Fibroblast of skin of right biceps (primary cell): ENCODE measurements at regions not wholly inside any gene's neighbourhood (a gene's known extent, or its start where the extent isn't known, plus 50 kb on each side); places are given as distances from the start of the nearest gene placed in this dataset.

ENCODE experiments used
- DNase-seq: peaks from one replicate; pipeline ENCODE4 v3.0.0-alpha.2; 2013

DNA sequence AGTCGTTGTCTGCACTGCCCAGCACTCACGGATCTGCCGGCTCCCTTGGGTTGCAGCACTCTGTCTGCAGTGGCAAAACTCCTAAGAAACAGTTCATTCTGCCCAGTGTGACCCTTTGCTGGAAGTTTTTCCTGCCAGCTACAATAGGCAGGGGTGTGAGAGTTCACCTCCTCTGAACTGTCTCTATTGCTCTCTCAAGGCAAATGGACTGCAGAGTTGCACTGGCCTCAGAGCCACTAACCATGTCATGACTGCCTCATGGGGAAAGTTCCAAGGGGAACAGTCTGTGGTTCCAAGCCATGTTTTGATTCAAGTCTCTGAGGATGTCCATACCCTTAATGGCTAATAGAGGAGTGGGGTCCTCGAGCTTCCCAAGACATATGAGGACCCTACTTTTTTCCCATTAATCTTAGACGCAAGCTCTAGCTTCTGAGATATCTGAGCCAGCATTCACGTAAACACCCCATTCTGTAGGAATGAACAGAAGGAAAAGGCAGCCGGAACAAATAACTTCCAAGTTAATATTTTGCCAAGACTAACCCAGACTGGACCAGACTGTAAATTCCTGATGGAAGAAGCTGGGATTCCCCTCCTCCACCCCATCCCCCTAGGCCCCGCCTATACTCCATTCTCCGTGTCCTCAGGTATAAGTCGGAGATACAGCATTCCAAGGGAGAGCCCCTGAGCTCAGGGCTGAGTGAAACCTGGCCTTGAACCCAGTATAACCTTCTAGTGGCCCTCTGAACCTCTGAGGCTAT lies 93.8 kb upstream of the AKT3 start:
- no peak for DNase-seq

DNA sequence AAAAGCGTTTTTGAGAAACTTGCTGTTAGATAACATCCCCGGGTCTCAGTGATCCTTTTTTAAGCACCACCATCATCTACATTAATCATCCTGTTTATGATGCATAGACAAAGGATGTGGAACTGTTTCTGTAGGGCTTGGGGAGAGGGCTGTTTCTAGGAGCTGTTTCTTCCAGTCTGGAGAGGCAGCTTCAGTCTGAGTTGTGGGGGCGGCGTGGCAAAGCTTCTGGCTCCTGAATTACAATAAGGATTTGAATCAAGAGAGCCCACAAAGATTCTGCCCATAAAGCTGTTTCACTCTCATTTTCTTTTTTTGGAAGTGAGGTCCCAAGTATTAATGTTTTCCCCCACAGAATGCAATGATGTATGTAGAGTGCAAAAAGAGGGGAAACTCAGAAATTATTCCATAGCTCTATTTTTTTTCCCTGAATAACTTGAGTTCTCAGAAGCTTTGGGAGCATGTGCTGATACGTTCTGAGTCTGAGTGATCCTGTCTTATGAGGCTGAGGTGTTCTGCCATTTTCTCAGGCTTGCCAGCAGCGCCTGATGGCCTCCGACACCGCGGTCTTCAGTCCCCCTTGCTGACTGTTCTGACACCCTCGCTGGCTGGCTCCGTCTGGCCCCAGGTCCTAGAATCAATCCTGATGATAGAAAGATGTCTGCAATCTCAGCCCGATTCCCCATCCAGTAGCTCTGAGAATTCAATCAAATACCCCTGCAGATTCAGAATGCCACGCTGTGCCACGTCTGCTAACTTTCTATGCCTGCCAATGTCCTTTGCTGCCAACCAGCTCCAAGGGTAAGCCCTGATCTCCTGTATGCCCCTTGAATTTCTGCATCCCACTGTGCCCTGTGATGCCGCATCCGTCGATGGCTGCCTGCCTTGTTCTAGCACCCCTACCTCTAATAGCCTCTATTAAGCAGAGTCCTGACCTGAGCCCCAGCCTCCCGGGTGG lies 92.4 kb upstream of the AKT3 start:
- DNase-seq, result no peak

DNA sequence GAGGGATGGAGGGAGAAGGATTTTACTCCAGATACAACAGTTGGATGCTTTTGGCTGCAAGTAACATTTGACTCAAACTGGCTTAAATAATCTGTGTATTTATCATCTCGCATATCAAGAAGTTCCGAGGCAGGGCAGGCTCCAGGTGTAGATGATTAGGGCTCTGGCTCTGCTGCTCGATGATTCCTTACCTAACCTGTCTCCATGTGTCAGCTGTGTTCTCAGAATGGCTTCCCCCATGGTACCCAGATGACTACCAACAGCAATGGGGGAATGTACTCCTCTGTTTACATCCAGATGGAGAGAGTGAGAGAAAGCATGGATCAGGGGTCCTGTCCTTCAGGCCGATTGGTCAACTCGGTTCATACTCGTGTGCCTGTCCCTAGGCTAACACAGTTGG lies 90.4 kb upstream of the AKT3 start:
- DNase-seq, result no peak

DNA sequence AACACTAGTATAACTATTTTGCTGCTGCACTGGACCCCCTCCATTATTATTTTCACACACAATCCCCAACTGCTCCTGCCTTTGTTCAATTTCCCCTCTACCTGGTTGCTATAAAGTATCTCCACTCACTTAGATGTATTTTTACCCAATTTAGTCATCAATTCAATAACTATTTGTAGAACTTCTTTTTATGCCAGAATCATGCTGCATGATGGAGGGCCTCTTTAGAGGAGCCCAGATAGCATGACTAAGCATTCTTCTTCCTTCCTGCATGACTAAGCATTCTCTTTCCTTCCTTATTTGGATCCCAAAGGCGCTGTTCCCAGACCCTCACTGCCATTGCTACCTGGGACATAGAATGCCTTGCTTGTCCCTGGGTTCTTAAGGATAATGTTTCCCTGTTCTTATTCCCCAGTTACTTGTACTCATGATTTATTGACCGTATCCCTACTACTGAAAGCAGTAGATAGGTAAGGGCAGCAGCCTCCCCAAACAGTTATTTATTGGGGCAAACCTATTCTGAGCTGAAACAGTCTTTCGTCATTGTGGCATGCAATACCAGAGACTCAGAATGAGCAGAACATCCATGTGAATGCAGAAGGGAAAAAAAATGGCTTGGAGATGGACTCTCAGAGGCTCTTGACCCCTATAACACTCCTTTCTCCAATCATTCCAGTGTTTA lies 89.3 kb upstream of the AKT3 start:
- DNase-seq, result peak; percentile 73

DNA sequence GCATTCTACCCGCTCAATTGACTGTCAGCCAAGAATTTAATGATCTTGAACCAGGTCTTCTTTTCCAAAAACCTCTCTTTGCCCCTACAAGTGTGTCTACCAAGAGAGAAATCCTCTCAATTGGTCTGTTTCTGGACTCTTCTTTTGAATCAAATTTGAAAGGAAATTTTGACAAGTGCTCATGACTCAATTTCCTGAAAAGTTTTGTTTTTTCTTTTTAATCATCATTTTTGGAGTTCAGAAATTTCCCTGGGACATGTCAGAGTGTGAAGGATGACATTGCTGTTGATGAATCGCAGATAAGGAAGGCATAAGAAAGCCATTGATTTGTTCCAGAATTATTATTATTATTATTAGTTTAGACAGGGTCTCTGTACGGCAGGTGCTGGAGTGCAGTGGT lies 88.2 kb upstream of the AKT3 start:
- DNase-seq, result no peak

DNA sequence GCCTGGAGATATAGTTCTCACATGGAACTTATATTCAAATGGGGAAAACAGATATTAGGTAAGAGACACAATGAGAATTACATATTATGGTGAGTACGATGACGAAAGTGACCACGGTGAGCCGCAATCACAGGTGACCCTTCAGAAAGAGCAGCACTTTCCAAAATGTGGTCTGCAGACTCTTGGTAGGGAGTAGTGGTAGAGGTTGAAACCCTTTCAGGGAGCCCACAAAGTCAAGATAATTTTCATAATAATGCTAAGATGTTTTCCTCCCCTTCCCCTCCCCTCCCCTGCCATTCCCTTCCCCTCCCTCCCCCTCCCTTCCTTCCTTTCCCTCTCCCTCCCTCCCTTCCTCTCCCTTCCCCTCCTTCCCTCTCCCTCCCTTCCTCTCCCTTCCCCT lies 83.5 kb upstream of the AKT3 start:
- no peak for DNase-seq

DNA sequence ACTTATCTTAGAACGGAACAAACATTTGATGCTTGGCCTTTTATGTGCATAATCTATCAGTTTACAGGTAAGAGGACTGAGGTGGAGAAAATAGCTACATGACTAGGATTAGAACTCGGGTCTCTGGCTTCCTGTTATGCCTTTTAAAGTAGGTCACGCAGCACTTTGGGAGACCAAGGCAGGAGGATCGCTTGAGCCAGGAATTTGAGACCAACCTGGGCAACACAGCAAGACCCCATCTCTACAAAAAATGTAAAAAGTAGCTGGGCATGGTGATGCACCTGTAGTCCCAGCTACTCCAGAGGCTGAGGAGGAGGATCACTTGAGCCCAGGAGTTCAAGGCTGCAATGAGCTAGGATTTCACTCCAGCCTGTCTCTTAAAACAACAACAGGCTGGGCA lies 81.9 kb upstream of the AKT3 start:
- no peak for DNase-seq

DNA sequence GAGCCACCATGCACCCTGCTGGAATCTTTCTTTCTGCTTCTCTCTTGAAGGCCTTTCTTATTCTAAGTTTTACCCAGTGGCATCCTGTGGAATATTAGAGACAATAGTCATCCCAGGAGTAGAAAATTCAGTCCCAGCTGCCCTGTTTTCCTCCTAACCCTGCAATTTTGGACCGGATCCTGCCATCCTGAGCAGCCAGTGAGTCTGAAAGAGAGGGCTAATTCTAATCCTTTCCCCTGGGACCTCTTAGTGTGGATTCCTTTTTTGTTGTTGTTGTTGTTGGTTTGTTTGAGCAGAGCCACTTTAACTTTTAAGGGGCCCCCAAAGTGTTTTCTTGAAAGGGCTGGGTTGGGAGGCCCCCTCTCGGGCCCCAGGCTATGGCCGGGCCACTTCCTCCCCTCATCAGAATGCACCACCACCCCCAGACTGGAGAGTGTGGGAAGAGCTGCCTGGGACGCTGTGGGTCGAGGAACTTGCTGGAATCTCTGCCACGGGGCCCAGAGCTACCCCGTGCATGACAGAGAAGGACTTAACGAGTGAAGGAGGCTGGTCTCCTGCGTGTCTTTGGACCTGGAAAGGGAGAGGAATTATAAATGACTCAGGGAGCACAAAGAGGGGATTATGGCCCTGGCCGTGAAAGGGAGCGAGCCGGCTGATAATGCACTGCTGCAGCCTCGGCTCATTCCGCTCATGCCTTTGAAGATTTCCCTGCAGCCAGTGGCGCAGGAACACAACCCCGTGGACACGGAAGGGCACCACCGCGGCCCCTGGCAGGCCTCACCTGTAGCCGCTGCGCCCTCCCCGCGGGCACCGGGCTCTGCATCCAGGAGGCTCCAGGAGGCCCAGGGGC lies 81.0 kb upstream of the AKT3 start:
- peak; percentile 56 for DNase-seq

DNA sequence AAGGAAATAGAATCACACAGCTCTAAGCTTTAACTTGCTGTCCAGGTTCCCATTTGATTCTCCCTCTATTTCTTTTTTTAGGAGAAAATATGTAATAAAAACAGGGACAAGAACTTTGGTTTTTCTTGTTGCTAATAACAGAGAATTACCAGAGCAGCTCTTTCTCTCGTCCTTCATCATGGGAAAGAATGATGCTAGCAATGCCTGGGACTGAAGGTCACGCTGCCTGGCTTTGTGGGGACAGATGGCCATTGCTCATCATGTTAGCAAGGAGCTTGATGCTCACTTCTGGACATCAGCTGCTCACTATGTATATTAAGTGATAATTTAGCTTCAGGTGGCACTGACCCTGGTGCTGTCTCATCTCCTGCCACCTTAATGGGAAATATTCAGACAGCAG lies 77.3 kb upstream of the AKT3 start:
- DNase-seq, result no peak

DNA sequence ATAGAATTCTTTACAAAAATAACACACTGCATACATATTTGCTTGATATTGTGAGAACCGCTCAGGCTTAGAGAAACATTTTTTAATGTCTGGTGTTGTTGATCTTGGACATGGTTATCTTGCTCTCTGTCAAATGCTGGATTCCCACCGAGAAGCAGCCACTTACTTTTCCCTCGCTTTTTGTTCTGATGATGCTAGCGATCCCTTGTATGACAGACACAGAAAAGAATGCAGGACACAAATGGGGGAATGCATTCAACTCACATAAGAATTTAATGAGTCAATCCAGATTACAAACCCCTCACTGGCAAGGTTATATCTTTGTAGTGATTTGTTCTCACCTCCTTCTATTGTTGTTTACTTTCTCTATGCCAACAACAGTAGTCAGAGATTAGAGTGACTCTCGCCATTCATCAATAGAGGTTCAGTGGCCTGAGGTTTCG lies 76.8 kb upstream of the AKT3 start:
- peak; percentile 99 for DNase-seq

DNA sequence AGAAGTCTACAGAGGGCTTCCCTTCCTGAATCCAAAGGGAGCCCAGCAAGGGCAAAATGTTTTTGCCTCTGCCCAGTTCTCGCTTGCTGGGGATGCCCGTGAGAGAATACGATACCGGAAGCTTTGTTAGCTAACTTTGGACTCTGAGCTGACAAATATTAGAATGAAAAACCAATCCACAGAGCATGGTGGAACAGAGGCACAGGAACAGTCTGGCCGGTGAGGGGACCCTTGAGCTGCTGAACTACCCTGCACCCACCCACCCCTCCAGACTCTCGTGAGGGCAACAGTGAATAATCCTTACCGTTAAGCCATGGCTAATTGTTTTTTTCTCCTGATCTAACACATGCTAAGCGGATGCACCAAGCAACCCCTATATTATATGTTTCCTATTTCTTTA lies 76.3 kb upstream of the AKT3 start:
- no peak for DNase-seq

DNA sequence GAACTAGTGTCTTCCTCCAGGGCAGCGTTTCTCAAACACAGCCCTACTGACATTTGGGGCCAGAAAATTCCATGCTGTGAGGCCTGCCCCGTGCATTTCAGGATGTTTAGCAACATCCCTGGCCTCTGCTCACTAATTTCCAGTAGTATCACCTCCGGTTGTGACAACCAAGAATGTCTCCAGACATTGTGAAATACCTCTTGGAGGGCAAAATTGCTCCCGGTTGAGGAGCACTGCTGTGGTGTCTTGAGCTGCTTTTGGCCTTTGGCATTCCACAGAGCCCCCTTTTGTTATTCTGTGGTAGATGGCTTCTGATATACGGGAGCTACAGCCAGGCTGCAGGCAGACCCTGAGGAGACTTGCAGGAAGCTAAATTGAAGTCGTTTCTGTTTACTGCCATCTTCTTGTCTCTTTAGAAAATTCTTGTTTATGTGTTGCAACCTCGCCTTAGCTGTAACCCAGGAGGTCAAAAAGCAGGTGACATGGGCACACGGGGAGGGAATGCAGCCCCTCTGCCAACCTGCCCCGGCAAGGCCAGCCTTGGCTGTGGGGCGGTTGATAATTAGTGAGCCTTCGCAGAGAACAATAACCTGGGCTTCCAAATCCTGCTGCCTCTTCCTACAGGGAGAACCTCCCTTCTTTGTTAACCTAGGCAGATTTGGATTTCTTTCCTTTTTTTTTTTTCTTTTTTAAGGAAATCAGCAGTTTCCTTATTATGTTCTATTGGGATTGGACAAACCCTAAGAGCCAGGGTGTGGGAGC lies 74.7 kb upstream of the AKT3 start:
- DNase-seq, result peak; percentile 74

DNA sequence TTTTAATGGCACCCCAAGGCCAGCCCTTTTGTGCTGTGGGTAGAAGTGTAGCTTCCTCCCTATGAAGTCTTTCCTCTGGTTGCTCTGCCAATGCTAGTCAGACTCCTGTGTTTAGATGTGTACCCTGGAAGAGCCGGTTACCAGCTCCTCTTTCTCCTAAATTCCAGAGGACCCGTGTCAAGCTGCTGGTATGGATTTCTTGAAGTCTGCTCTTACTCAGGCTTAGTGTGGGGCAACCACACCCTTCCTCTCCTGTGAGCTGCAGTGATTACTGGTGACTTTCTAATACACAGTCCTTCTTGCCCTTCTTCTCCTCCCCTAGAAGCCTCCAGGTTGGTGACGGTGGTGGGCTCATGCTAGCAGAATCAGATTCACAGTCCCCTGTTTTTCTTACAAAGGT lies 74.1 kb upstream of the AKT3 start:
- DNase-seq, result peak; percentile 90

DNA sequence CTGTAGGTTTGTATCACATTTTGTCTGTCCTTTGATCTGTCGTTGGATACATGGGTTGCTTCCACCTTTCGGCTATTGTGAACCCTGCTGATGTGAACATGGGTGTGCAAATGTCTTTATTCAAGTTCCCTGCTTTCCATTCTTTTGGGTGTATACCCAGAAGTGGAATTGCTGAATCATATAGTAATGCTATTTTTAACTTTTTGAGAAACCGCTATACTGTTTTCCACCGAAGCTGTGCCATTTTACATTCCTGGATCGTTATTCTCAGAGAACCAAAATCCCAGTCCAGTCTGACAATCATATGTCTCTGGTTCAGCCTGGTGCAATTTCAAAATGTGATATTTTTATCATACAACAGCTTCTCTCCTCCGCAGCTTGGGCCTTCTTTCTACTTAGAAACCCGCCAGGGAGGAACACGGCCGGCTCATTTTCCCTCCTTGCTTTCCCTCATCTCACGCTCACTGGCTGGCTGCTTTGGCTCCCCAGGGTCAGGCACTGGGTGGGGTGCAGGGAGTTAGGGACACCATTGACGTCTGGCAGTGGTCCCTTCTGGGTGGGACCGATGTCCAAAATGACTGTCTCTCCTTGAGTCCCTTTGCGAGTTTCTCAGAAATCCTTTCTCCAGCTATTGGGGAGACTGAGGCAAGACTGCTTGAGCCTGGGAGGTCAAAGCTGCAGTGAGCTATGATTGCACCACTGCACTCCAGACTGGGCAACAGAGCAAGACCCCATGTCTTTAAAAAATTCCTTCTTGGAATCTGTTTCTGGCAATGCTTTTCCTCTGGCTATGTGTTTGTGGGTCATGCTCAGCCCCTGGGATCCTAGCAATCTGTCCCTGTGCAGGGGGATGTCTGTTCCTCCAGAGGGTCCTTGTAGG lies 73.5 kb upstream of the AKT3 start:
- peak; percentile 58 for DNase-seq

DNA sequence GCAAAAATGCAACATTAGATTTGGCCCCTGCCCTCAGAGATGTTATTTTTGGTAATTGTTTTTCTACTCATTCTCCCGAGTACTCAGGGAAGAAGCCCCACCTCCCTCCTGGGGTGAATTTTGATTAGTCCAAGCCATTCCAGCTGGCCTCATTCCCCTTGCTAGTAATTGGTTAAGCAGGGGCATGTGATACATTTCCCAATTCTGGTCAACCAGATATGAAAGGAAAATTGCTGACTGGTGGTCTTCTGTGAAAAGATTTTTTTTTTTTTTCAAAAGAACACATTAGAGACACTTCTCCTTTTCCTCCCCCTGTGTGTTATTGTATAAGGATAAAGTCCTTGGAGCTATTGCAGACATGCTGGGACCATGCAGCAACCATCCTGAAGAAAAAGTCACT lies 71.1 kb upstream of the AKT3 start:
- no peak for DNase-seq

DNA sequence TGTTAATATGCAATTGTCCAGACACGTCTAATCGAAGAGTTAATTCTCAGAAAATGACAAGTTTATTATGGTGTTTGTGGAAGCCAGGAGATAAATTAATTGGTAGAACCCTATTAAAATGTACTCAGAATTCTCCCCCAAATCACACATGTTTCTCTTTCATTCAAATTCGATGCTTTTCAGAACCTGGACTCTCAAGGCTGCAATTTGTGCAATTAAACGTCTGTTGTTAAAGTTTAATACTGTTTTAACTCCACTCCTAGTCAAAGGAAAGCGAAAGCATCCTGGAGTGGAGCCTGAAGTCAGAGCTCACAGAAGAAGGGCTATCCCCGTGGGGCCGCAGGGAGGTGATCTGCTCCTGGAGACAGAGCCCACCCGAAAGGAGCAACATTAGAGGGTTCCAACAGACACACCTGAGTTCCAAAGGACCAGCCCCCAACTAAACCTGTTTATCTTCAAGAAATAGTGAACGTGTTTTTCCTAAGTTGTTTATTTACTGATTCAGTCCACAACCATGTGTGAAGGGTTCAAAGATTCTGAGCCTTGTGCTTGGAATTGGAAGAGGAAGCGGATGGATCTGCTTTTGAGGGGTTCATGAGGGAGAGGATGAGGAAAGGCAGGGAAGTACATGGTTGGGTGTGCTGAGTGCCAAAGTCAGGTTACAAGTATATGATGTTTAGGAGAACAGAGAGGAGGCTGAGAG lies 68.0 kb upstream of the AKT3 start:
- no peak for DNase-seq

DNA sequence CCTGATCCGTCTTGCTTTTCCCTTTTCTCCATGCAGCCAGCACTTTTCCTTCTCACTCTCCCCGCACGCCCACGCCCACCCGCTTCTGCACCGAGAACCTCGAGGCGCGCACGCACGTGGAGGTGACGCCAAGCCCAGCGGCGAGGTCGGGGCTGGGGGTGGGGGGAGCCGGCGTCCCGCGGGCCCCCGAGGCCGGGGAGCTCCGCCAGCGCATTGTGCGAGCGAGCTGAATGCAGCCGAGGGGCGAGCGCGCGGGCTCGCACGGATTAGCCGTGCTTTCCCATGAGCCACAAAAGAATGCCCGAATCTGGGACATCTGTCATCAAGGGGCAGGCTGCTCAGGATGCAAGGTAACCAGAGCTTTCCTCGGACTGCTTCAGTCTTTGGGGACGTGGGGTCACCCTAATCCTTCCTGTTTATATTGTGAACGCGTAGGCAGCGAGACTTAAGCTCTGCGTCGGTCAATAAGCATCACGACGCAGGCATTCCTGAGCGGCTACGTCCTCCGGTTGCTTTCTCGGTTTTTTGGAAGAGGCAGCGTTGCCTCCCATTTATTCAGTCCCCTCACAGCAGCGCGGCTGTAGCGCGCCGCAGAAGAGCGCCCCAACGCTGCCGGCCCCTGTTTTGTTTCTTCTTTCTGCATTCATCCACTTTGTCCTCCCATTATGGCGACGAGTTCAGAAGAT lies 67.3 kb upstream of the AKT3 start:
- DNase-seq, result peak; percentile 86

DNA sequence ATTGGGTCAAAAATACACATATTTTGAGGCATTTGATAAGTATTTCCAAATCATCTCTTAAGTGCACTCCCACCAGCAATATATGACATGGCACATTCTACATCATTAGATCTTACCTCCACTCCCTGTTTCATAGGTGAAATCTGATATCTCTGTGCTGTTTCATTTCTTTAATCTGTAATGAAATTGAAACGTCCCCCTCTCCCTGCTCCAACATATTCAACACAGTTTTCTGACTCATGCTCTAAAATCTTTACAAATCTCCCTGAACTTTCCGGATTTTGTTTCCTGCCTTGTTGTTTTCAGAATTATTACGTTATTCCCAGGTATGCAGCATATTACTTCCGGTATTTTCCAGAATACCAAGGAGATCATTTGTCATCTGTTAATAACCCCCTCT lies 66.1 kb upstream of the AKT3 start:
- DNase-seq, result peak; percentile 63

DNA sequence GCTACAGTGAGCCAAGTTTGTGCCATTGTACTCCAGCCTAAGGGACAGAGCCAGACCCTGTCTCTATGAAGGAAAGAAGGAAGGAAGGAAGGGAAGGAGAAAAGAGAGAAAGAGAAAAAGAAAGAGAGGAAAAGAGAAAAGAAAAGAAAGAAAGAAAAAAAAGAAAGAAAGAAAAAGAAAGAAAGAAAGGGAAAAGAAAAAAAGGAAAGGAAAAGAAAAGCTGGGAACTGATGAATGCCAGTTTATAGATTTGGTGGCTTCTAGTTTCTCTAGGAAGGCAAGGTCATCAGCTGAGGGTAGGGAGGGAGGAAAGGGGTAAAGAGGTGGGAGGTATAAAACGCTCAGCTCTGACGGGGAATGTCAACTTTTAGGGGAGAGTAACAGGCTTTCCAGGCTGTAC lies 62.3 kb upstream of the AKT3 start:
- DNase-seq, result no peak

DNA sequence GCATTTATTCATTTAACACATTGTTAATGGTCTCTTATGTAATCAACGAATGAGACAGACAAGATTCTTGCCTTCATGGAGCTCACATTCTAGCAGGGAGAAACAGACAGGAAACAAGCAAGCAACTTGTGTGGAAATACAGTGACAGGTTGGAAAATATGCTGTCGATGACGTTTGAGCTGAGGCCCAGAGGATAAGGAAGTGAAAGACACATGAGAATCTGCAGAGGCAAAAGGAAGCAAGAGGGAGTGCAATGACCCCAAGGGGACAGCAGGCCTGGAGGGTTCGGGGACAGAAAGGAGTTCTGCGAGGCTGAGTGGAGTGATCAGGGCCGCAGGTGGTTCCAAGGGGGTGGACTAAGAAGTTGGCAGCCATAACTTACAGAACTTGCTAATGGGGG lies 60.6 kb upstream of the AKT3 start:
- DNase-seq, result no peak
